GM12874 (cell line): ENCODE measurements at regions not wholly inside any gene's neighbourhood (a gene's known extent, or its start where the extent isn't known, plus 50 kb on each side); places are given as distances from the start of the nearest gene placed in this dataset.
A peak's percentile ranks its signal among the peaks of the same experiment; 100 is the strongest.

Experiments used
- CTCF ChIP-seq: IDR thresholded peaks from 2 replicates; pipeline ENCODE4 v1.5.1; 2011; ENCODE audit warnings: low read depth, mild to moderate bottlenecking, control low read depth, low read length, moderate library complexity; ENCODE audit not compliant: insufficient read depth

GRCh38 chr5:87786471-87786870, 373.7 kb upstream of the CCNH start:
- no peak for TF ChIP-seq CTCF

- TF ChIP-seq CTCF, result no peak
Measured at GRCh38 chr5:87785554-87786335, 373.0 kb upstream of the CCNH start.

GRCh38 chr5:87784879-87785495, 372.3 kb upstream of the CCNH start:
- TF ChIP-seq CTCF, result no peak

DNA sequence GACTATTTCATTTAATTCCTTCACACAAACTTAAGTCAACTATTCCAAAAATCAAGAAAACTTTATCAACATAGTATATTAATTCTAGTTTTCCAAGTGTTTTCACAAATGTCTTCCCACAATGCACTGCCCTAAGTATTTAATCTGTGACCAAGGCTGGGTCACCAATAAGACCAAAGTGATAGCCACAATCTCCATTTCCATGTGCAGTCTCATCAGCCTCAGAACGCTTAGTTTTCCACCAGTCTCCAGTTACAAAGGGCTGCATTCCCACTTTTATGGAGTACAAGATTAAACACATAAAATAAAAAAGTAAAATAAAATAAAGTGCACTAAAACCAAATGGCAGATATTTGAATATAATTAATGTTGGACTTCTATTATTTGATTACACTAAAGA, 371.6 kb upstream of the CCNH start:
- no peak for TF ChIP-seq CTCF

DNA sequence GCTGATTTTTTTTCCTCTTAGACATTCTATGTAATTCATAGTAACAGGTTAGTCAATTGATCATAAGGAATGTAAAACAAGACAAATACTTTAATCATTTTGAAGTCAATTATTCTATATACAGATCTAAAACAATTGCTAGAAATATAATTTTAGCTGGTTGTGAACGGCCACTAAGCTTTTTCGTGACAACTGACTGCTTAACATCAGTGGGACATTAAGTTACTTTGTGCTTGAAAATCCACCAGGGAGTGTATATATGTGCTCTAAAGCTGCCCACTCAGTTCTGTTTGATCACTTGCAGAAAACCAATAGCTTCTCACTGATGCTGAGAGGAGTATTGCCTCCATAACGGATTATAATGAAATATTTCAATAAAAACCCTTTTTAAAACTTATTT, 370.2 kb upstream of the CCNH start:
- TF ChIP-seq CTCF, result no peak

- no peak for TF ChIP-seq CTCF
Measured at GRCh38 chr5:87781976-87782375, 369.2 kb upstream of the CCNH start.

GRCh38 chr5:87780831-87781760, 368.4 kb upstream of the CCNH start:
- peak; percentile 80 for TF ChIP-seq CTCF
